AG10803 (cell line): ENCODE measurements at regions not wholly inside any gene's neighbourhood (a gene's known extent, or its start where the extent isn't known, plus 50 kb on each side); places are given as distances from the start of the nearest gene placed in this dataset.

Experiments
- DNase-seq: peaks from one replicate; pipeline ENCODE4 v3.0.0; 2010; ENCODE audit warnings: low read depth
- H3K4me3 ChIP-seq: 2 replicates; pipeline ENCODE4 v1.5.1; 2011; ENCODE audit warnings: mild to moderate bottlenecking, low read length, control low read depth
- CTCF ChIP-seq: conservative IDR thresholded peaks from 2 replicates; pipeline ENCODE4 v1.5.1; 2011; ENCODE audit warnings: mild to moderate bottlenecking, low read length, control low read depth, inconsistent platforms

GRCh38 chr1:244968471-244968871 lies 104.1 kb upstream of the HNRNPU start:
- DNase-seq: peak; percentile 9
- H3K4me3 ChIP-seq: no peak overlapping the region
- no peak for TF ChIP-seq CTCF

DNA sequence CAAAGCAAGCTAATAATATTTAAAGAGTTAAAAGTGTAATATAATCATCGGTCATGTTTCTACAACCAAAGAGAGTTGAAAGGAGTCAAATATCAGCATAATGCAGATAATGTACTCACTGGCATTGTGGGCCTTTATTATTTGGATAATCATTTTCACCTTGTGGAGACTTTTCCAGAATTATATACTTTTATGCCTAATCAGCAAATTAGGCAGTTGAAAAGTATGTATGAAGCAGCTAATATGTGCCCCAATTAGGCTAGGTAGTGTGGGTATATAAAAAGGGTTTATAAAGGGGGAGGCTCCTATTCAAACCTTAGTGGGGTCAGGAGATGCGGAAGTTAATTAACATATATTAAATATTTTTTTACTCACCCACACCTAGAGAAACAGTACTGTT lies 102.8 kb upstream of the HNRNPU start:
- no peak for TF ChIP-seq CTCF
- no peak for DNase-seq
- H3K4me3 ChIP-seq: no peak overlapping the region

- H3K4me3 ChIP-seq: no peak overlapping the region
- DNase-seq: no peak
- no peak for TF ChIP-seq CTCF
Observed at GRCh38 chr1:244965185-244966030, 101.1 kb upstream of the HNRNPU start.

- TF ChIP-seq CTCF: no peak
- DNase-seq: peak; percentile 82
- peak overlapping the region; percentile 41 for H3K4me3 ChIP-seq
Observed at GRCh38 chr1:244964112-244964971, 100.0 kb upstream of the HNRNPU start.

DNA sequence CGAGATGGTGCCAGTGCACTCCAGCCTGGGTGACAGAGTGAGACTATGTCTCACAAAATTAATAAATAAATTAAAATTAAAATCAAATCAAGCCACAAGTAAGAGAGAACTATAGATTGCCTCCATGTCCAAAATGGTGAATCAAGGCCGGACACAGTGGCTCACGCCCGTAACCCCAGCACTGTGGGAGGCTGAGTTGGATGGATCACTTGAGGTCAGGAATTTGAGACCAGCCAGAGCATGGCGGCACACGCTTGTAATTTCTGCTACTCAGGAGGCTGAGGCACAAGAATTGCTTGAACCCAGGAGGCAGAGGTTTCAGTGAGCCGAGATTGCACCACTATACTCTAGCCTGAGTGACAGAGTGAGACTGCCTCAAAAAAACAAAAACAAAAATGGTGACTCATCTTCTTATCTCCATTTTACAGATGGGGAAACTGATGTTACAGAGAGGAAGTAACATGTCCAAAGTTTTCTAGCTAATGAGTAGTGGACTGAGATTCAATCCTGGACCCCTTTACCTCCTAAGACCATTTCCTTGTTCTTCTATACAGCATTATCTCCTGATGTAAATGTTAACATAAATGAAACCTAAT lies 99.0 kb upstream of the HNRNPU start:
- no peak overlapping the region for H3K4me3 ChIP-seq
- no peak for TF ChIP-seq CTCF
- DNase-seq: no peak

GRCh38 chr1:244962130-244962529 lies 97.8 kb upstream of the HNRNPU start:
- DNase-seq: no peak
- no peak overlapping the region for H3K4me3 ChIP-seq
- TF ChIP-seq CTCF: no peak
